Left lung (tissue), 4 donors: ENCODE measurements at regions not wholly inside any gene's neighbourhood (a gene's known extent, or its start where the extent isn't known, plus 50 kb on each side); places are given as distances from the start of the nearest gene placed in this dataset.
A peak's percentile ranks its signal among the peaks of the same experiment; 100 is the strongest.

Source experiments
- ATAC-seq: fragments of 200-7000 bp; cut with Tn5 transposase; one replicate; pipeline ENCODE4 v1.9.1; 2020; ENCODE audit warnings: moderate library complexity
- DNase-seq, 4 donors: peaks; one replicate each; pipeline ENCODE4 v3.0.0-alpha.2; 2013 to 2020
- H3K27ac ChIP-seq, 2 donors: fragments of 200-600 bp; sonication (generic) in 1 of 2; one replicate each; pipeline versions ENCODE4 v1.5.0 to v1.8.0; 2020 to 2021
- H3K27me3 ChIP-seq, 2 donors: fragments of 200-600 bp; sonication (generic) in 1 of 2; one replicate each; pipeline versions ENCODE4 v1.5.0 to v1.8.0; 2020 to 2021
- H3K36me3 ChIP-seq, 2 donors: fragments of 200-600 bp; sonication (generic) in 1 of 2; one replicate each; pipeline versions ENCODE4 v1.5.0 to v1.8.0; 2020 to 2021
- H3K4me1 ChIP-seq, 2 donors: fragments of 200-600 bp; one replicate each; pipeline ENCODE4 v1.8.0; 2021
- H3K4me3 ChIP-seq, 2 donors: fragments of 200-600 bp; sonication (generic) in 1 of 2; one replicate each; pipeline versions ENCODE4 v1.5.0 to v1.8.0; 2020 to 2021; ENCODE audit warnings: mild to moderate bottlenecking in 1 of 2
- H3K9me3 ChIP-seq, 2 donors: fragments of 200-600 bp; sonication (generic) in 1 of 2; one replicate each; pipeline versions ENCODE4 v1.5.0 to v1.8.0; 2020 to 2021
- CTCF ChIP-seq, 2 donors: fragments of 200-600 bp; sonication (generic) in 1 of 2; IDR thresholded peaks; one replicate each; pipeline versions ENCODE4 v1.5.0 to v1.8.0; 2021; ENCODE audit warnings: antibody characterized with exemption in 2 of 2
- intact Hi-C, 2 donors: fragments of 100-400 bp; cut with DNase I; formaldehyde crosslinking; loops; one replicate each; pipeline versions ENCODE4 v1.11.2 to v1.14.2; 2022
- donor health status: DM: no; HTN: yes; CAD: no.
- donor health status: DM: no; HTN: no; CAD: no.

GRCh38 chr15:81573098-81573746 lies 199.2 kb upstream of the TMC3 start:
- Histone ChIP-seq H3K27me3 (no peaks in the 10 kb centered on the region), H3K9me3 (no peaks in the 10 kb centered on the region), H3K4me1 (no peaks in the 10 kb centered on the region), H3K4me3 (no peak overlapping the region), H3K36me3 (no peaks in the 10 kb centered on the region), H3K27ac (no peak overlapping the region)
- intact Hi-C loops = no loop called here
- DNase-seq (no peak), ATAC-seq (no peak)
- no peak for TF ChIP-seq CTCF (IDR thresholded peaks at IDR 0.05)

DNA sequence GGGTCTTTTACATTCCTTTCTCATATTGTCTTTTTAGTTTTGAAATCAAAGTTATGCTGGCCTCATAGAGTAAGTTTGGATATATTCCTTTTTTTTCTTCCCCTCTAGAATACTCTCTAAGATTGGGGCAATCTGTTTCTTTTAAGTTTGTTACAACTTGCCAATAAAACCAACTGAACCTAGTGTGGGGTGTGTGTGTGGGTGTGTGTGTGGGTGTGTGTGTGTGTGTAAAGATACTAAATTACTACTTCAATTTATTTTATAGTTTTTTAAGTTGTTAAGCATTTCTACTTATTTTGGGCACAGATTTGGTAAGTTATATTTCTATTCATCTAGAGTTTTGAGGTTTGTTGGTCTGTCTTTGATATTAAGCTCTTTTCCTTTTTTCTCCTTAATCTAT lies 198.2 kb upstream of the TMC3 start:
- Histone ChIP-seq H3K27ac (no peak overlapping the region), H3K27me3 (no peaks in the 10 kb centered on the region), H3K36me3 (no peaks in the 10 kb centered on the region), H3K9me3 (no peaks in the 10 kb centered on the region), H3K4me1 (no peaks in the 10 kb centered on the region), H3K4me3 (no peak overlapping the region)
- TF ChIP-seq CTCF (IDR thresholded peaks at IDR 0.05) = no peak
- intact Hi-C loops = no loop called here
- DNase-seq = no peak
- ATAC-seq = no peak

DNA sequence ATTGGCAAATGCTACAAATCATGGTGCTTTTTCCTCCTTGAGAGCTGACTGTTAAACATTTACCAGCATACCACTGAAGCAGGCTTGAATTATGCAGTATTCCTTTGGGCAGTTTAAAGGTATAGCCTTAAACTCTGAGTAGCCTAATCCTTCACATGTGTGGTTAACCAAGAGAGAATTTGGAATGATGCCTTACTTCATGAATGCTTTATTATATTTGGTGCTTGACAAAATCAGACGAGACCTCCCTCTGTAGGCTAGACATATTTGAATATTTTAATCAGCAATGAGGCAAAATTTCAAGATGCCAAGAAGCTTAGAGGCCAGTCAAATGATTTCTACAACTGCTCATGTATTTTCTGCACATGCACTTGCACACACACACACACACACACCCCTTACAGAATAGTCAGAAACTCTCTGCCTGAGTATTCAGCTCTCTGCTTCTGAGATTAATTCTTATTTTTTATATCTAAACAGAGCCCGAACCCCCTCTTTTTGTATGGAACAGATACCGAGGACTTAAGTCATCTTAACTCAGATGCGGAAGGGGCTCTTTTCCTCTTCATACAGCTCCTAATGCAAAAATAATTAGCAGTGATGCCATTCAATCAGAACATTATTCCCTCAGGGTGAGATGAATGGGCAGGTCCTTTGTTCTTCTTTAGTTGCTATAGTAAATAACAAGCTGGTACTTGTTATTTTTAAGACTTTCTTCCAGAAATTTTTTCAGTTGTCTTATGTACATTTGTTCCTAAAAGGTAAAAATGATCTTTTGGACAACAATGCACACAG lies 195.5 kb upstream of the TMC3 start:
- ATAC-seq (no peak), DNase-seq (no peak)
- intact Hi-C loops = no loop called here
- no peak for TF ChIP-seq CTCF (IDR thresholded peaks at IDR 0.05)
- Histone ChIP-seq H3K27me3 (no peaks in the 10 kb centered on the region), H3K4me1 (no peaks in the 10 kb centered on the region), H3K4me3 (no peak overlapping the region), H3K9me3 (no peaks in the 10 kb centered on the region), H3K27ac (no peak overlapping the region), H3K36me3 (no peaks in the 10 kb centered on the region)

GRCh38 chr15:81567924-81568323 lies 193.9 kb upstream of the TMC3 start:
- Histone ChIP-seq H3K9me3 (no peaks in the 10 kb centered on the region), H3K36me3 (no peaks in the 10 kb centered on the region), H3K4me3 (no peak overlapping the region), H3K4me1 (no peaks in the 10 kb centered on the region), H3K27me3 (no peaks in the 10 kb centered on the region), H3K27ac (no peak overlapping the region)
- no peak for TF ChIP-seq CTCF (IDR thresholded peaks at IDR 0.05)
- intact Hi-C loops = no loop called here
- ATAC-seq = no peak
- no peak for DNase-seq

DNA sequence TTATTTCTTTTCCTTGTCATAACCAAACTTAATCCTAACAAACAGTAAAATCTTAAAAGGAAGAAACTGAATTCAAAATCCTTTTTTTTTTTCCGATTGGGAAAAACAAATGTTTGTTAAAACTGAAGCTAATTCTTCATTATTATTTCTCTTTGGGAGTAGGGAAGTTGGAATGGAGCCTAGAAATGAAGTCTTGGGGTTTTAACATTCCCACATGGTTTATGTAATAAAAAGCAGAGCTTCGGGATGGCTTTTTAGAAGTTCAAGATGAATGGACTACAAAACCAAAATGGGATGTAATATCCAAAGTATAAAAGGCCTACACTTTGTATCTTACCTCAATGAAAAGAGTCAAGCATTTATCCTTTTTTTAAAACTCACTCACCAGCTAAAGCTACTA lies 189.0 kb upstream of the TMC3 start:
- intact Hi-C loops = no loop called here
- Histone ChIP-seq H3K4me1 (no peaks in the 10 kb centered on the region), H3K27me3 (no peaks in the 10 kb centered on the region), H3K4me3 (no peak overlapping the region), H3K27ac (no peak overlapping the region), H3K36me3 (no peaks in the 10 kb centered on the region), H3K9me3 (no peaks in the 10 kb centered on the region)
- TF ChIP-seq CTCF (IDR thresholded peaks at IDR 0.05) = no peak
- no peak for ATAC-seq
- DNase-seq = peak in 1 of 4 donors; percentile 16
